HUES48 (cell line): ENCODE measurements at regions not wholly inside any gene's neighbourhood (a gene's known extent, or its start where the extent isn't known, plus 50 kb on each side); places are given as distances from the start of the nearest gene placed in this dataset.
A peak's percentile ranks its signal among the peaks of the same experiment; 100 is the strongest.

Source experiments
- H3K27ac ChIP-seq: one replicate; pipeline ENCODE4 v1.7.0; 2013; ENCODE audit warnings: low read depth, low read length, inconsistent platforms
- H3K27me3 ChIP-seq: 2 replicates; pipeline ENCODE4 v1.6.1; 2013; ENCODE audit warnings: mild to moderate bottlenecking, low read length; ENCODE audit not compliant: control insufficient read depth, insufficient read depth
- H3K36me3 ChIP-seq: 2 replicates; pipeline ENCODE4 v1.6.1; 2013; ENCODE audit warnings: low read length; ENCODE audit not compliant: control insufficient read depth, insufficient read depth
- H3K4me1 ChIP-seq: 2 replicates; pipeline ENCODE4 v1.6.1; 2013; ENCODE audit warnings: mild to moderate bottlenecking, low read length; ENCODE audit not compliant: control insufficient read depth, insufficient read depth
- H3K4me3 ChIP-seq: 2 replicates; pipeline ENCODE4 v1.5.1; 2013; ENCODE audit warnings: mild to moderate bottlenecking, low read depth, low read length
- H3K9ac ChIP-seq: 2 replicates; pipeline ENCODE4 v1.6.1; 2013; ENCODE audit warnings: mild to moderate bottlenecking, low read depth, low read length, moderate library complexity
- H3K9me3 ChIP-seq: 2 replicates; pipeline ENCODE4 v1.6.1; 2013; ENCODE audit warnings: low read length; ENCODE audit not compliant: control insufficient read depth, insufficient read depth

- no peak overlapping the region for H3K9ac ChIP-seq
- no peak overlapping the region for H3K27ac ChIP-seq
- no peaks in the 10 kb centered on the region for H3K36me3 ChIP-seq
- H3K9me3 ChIP-seq = peaks cover 17% of the 10 kb centered on the region; the same call in 1 of the 2 replicates
- H3K4me3 ChIP-seq = no peak overlapping the region
- no peaks in the 10 kb centered on the region for H3K4me1 ChIP-seq
- H3K27me3 ChIP-seq = no peaks in the 10 kb centered on the region
These were observed 416.0 kb upstream of the CCNH start for GRCh38 chr5:87828545-87829216.

- H3K36me3 ChIP-seq = no peaks in the 10 kb centered on the region
- H3K27me3 ChIP-seq = no peaks in the 10 kb centered on the region
- no peaks in the 10 kb centered on the region for H3K4me1 ChIP-seq
- no peak overlapping the region for H3K4me3 ChIP-seq
- no peak overlapping the region for H3K27ac ChIP-seq
- H3K9ac ChIP-seq = no peak overlapping the region
- H3K9me3 ChIP-seq = peaks cover 8% of the 10 kb centered on the region; the same call in 1 of the 2 replicates
These were observed 414.8 kb upstream of the CCNH start for GRCh38 chr5:87827539-87827938.

GRCh38 chr5:87826507-87826906, 413.8 kb upstream of the CCNH start:
- no peaks in the 10 kb centered on the region for H3K36me3 ChIP-seq
- H3K4me1 ChIP-seq = no peaks in the 10 kb centered on the region
- H3K4me3 ChIP-seq = no peak overlapping the region
- 0 out of 2 replicates have a peak, but pooled peaks cover 3% of the 10 kb centered on the region for H3K9me3 ChIP-seq
- no peaks in the 10 kb centered on the region for H3K27me3 ChIP-seq
- no peak overlapping the region for H3K27ac ChIP-seq
- no peak overlapping the region for H3K9ac ChIP-seq

GRCh38 chr5:87825583-87825982, 412.9 kb upstream of the CCNH start:
- H3K27ac ChIP-seq = no peak overlapping the region
- H3K4me1 ChIP-seq = no peaks in the 10 kb centered on the region
- no peak overlapping the region for H3K4me3 ChIP-seq
- H3K36me3 ChIP-seq = no peaks in the 10 kb centered on the region
- no peaks in the 10 kb centered on the region for H3K27me3 ChIP-seq
- H3K9me3 ChIP-seq = no peaks in the 10 kb centered on the region
- no peak overlapping the region for H3K9ac ChIP-seq

- Histone ChIP-seq H3K27me3 (no peaks in the 10 kb centered on the region), H3K4me3 (no peak overlapping the region), H3K9me3 (no peaks in the 10 kb centered on the region), H3K4me1 (no peaks in the 10 kb centered on the region), H3K36me3 (no peaks in the 10 kb centered on the region), H3K27ac (no peak overlapping the region), H3K9ac (no peak overlapping the region)
These were observed 395.1 kb upstream of the CCNH start for GRCh38 chr5:87807783-87808182.

GRCh38 chr5:87803352-87803751, 390.6 kb upstream of the CCNH start:
- Histone ChIP-seq H3K27ac (no peak overlapping the region), H3K36me3 (no peaks in the 10 kb centered on the region), H3K4me1 (no peaks in the 10 kb centered on the region), H3K27me3 (no peaks in the 10 kb centered on the region), H3K9ac (no peak overlapping the region), H3K4me3 (no peak overlapping the region), H3K9me3 (no peaks in the 10 kb centered on the region)

- no peak overlapping the region for H3K27ac ChIP-seq
- no peak overlapping the region for H3K9ac ChIP-seq
- no peak overlapping the region for H3K4me3 ChIP-seq
- H3K27me3 ChIP-seq = peaks cover 19% of the 10 kb centered on the region
- H3K36me3 ChIP-seq = no peaks in the 10 kb centered on the region
- no peaks in the 10 kb centered on the region for H3K9me3 ChIP-seq
- peaks cover 22% of the 10 kb centered on the region for H3K4me1 ChIP-seq
These were observed 379.1 kb upstream of the CCNH start for GRCh38 chr5:87791869-87792268.

- H3K9ac ChIP-seq = no peak overlapping the region
- peak overlapping the region; percentile 19 for H3K27ac ChIP-seq
- H3K36me3 ChIP-seq = no peaks in the 10 kb centered on the region
- peaks cover 46% of the 10 kb centered on the region for H3K27me3 ChIP-seq
- no peaks in the 10 kb centered on the region for H3K9me3 ChIP-seq
- H3K4me3 ChIP-seq = peak overlapping the region; percentile 21; the same call in 1 of the 2 replicates
- peaks cover 46% of the 10 kb centered on the region for H3K4me1 ChIP-seq
These were observed 375.7 kb upstream of the CCNH start for GRCh38 chr5:87788416-87788815.

- peak overlapping the region; percentile 24 for H3K27ac ChIP-seq
- H3K9me3 ChIP-seq = no peaks in the 10 kb centered on the region
- H3K27me3 ChIP-seq = peaks cover 47% of the 10 kb centered on the region
- H3K9ac ChIP-seq = no peak overlapping the region
- no peaks in the 10 kb centered on the region for H3K36me3 ChIP-seq
- H3K4me1 ChIP-seq = peaks cover 46% of the 10 kb centered on the region
- peak overlapping the region; percentile 33 for H3K4me3 ChIP-seq
These were observed 375.0 kb upstream of the CCNH start for GRCh38 chr5:87787625-87788256.

GRCh38 chr5:87787086-87787485, 374.4 kb upstream of the CCNH start:
- Histone ChIP-seq H3K27ac (peak overlapping the region; percentile 24), H3K9me3 (no peaks in the 10 kb centered on the region), H3K4me1 (peaks cover 49% of the 10 kb centered on the region), H3K9ac (no peak overlapping the region), H3K4me3 (peak overlapping the region; percentile 33), H3K36me3 (no peaks in the 10 kb centered on the region), H3K27me3 (peaks cover 49% of the 10 kb centered on the region)

GRCh38 chr5:87786471-87786870, 373.7 kb upstream of the CCNH start:
- no peak overlapping the region for H3K4me3 ChIP-seq
- peaks cover 55% of the 10 kb centered on the region for H3K4me1 ChIP-seq
- H3K27me3 ChIP-seq = peaks cover 49% of the 10 kb centered on the region
- no peaks in the 10 kb centered on the region for H3K36me3 ChIP-seq
- no peak overlapping the region for H3K9ac ChIP-seq
- H3K9me3 ChIP-seq = no peaks in the 10 kb centered on the region
- H3K27ac ChIP-seq = no peak overlapping the region
